Body of pancreas (tissue), 4 donors: ENCODE measurements at regions not wholly inside any gene's neighbourhood (a gene's known extent, or its start where the extent isn't known, plus 50 kb on each side); places are given as distances from the start of the nearest gene placed in this dataset.

ENCODE experiments used
- POLR2A ChIP-seq, 3 donors: fragments of 450-650 bp; IDR thresholded peaks; one replicate each; pipeline ENCODE4 v1.6.1; 2016; ENCODE audit warnings: antibody characterized with exemption in 3 of 3, mild to moderate bottlenecking in 2 of 3
- TF ChIP-seq, protein P1 (sequence below), 7 experiments: fragments of 450-650 bp in 4 of 7; fragments of 200-600 bp in 3 of 7; sonication (generic) in 3 of 7; IDR thresholded peaks; one replicate each; pipeline ENCODE4 v1.5.1; 2016 to 2019; ENCODE audit warnings: antibody characterized with exemption in 7 of 7

DNA sequence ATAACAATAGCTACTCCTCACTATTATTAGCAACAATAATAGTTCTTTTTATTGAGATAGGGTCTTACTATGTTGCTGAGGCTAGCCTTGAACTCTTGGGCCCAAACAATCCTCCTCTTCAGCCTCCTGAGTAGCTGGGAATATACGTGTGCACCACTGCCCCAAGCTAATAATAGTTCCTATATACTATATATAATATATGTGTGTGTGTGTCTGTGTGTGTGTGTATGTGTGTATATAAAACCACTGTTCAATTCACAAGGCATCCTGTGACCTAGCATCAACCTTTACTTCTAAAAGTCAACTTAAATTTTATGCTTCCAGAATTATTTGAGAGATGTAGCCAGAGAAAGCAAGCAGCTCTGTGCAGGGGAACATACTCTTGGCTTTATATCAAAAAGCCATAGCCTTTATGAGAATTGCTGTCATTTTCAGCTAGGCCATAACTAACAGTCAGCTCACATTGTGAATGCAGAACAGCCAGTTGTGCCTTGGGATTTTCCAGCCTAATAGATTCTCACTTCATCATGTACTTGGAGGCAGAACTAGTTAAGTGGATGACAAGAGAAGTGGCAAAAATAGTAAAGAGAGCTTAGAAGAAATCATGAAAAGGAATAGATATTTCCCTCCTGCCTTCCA, 665.5 kb downstream of the NYAP2 start:
- no peak for TF ChIP-seq POLR2A (IDR thresholded peaks at IDR 0.05)
- TF ChIP-seq, protein P1, sequence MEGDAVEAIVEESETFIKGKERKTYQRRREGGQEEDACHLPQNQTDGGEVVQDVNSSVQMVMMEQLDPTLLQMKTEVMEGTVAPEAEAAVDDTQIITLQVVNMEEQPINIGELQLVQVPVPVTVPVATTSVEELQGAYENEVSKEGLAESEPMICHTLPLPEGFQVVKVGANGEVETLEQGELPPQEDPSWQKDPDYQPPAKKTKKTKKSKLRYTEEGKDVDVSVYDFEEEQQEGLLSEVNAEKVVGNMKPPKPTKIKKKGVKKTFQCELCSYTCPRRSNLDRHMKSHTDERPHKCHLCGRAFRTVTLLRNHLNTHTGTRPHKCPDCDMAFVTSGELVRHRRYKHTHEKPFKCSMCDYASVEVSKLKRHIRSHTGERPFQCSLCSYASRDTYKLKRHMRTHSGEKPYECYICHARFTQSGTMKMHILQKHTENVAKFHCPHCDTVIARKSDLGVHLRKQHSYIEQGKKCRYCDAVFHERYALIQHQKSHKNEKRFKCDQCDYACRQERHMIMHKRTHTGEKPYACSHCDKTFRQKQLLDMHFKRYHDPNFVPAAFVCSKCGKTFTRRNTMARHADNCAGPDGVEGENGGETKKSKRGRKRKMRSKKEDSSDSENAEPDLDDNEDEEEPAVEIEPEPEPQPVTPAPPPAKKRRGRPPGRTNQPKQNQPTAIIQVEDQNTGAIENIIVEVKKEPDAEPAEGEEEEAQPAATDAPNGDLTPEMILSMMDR (IDR thresholded peaks at IDR 0.05), result no peak
